Activated CD4-positive, alpha-beta T cell treated with anti-CD3 and anti-CD28 coated beads, Interleukin-2, Interleukin-6, amounts not matched to agents 100 ng/mL and 50 ng/mL, durations not matched to agents 16 hours and 8 hours (primary cell): ENCODE measurements at regions not wholly inside any gene's neighbourhood (a gene's known extent, or its start where the extent isn't known, plus 50 kb on each side); places are given as distances from the start of the nearest gene placed in this dataset.

ENCODE experiments used
- DNase-seq: peaks from one replicate; pipeline ENCODE4 v3.0.0-alpha.2; 2020

- no peak for DNase-seq
Measured at GRCh38 chr15:96268442-96269204, 61.9 kb upstream of the NR2F2 start.

GRCh38 chr15:96270581-96271172 lies 59.8 kb upstream of the NR2F2 start:
- no peak for DNase-seq

- no peak for DNase-seq
Measured at GRCh38 chr15:96272427-96272826, 58.1 kb upstream of the NR2F2 start.

- no peak for DNase-seq
Measured at GRCh38 chr15:96273317-96274086, 57.0 kb upstream of the NR2F2 start.

GRCh38 chr15:96274087-96274440 lies 56.4 kb upstream of the NR2F2 start:
- no peak for DNase-seq

GRCh38 chr15:96274698-96275097 lies 55.8 kb upstream of the NR2F2 start:
- DNase-seq: no peak

- no peak for DNase-seq
Measured at GRCh38 chr15:96276438-96277210, 53.9 kb upstream of the NR2F2 start.
